SK-N-SH (cell line): ENCODE measurements at regions not wholly inside any gene's neighbourhood (a gene's known extent, or its start where the extent isn't known, plus 50 kb on each side); places are given as distances from the start of the nearest gene placed in this dataset.

Source experiments
- CTCF ChIA-PET: fragments of 300-600, 350-600 bp; formaldehyde crosslinking; extraction: SDS; loops from one replicate; lab custom pipeline; 2021; lab: Yijun Ruan, JAX
- POLR2A ChIA-PET: fragments of 350-600 bp; sonication (Branson Sonifier 250); formaldehyde crosslinking; extraction: SDS; loops from one replicate; lab custom pipeline; 2020; ENCODE audit warnings: antibody characterized with exemption, inconsistent platforms; lab: Yijun Ruan, JAX
- DNase-seq: peaks from one replicate; pipeline ENCODE4 v3.0.0; 2012
- H2AFZ ChIP-seq: fragments of 200-600 bp; sonication (generic); 2 replicates; pipeline ENCODE4 v1.8.1; 2016; ENCODE audit warnings: antibody characterized with exemption, mild to moderate bottlenecking, low read depth
- H3F3A ChIP-seq: fragments of 200-600 bp; sonication (generic); replicated peaks from 2 replicates; pipeline ENCODE3; 2016; ENCODE audit warnings: antibody characterized with exemption, mild to moderate bottlenecking; ENCODE audit not compliant: insufficient read depth
- H3K27ac ChIP-seq, 2 experiments: fragments of 200-500 bp in 1 of 2; fragments of 200-600 bp in 1 of 2; sonication (Bioruptor generic) in 1 of 2; sonication (generic), shearing (Covaris generic) in 1 of 2; 2 replicates each; pipeline versions ENCODE4 v1.5.1 to v1.6.1; 2014 to 2016; ENCODE audit warnings: low read depth in 2 of 2, inconsistent platforms in 1 of 2, low read length in 1 of 2, mild to moderate bottlenecking in 1 of 2, mixed read lengths in 1 of 2
- H3K27me3 ChIP-seq: fragments of 200-600 bp; sonication (generic), shearing (Covaris generic); 2 replicates; pipeline ENCODE4 v1.6.1; 2016; ENCODE audit warnings: mixed run types; ENCODE audit not compliant: insufficient read depth
- H3K36me3 ChIP-seq, 2 experiments: fragments of 200-500 bp in 1 of 2; fragments of 200-600 bp in 1 of 2; sonication (Bioruptor generic) in 1 of 2; sonication (generic) in 1 of 2; replicated peaks in 1 of 2; 2 replicates each; pipeline versions ENCODE3 to v1.5.1; 2014 to 2016; ENCODE audit warnings: low read length in 1 of 2, mild to moderate bottlenecking in 1 of 2; ENCODE audit not compliant: insufficient read depth in 2 of 2, control insufficient read depth in 1 of 2
- H3K4me1 ChIP-seq, 2 experiments: fragments of 200-500 bp in 1 of 2; fragments of 200-600 bp in 1 of 2; sonication (Bioruptor generic) in 1 of 2; sonication (generic), shearing (Covaris generic) in 1 of 2; 2 replicates each; pipeline versions ENCODE4 v1.5.1 to v1.6.1; 2014 to 2016; ENCODE audit warnings: low read depth in 1 of 2, low read length in 1 of 2, mixed run types in 1 of 2; ENCODE audit not compliant: insufficient read depth in 2 of 2, control insufficient read depth in 1 of 2
- H3K4me2 ChIP-seq: fragments of 200-600 bp; sonication (generic), shearing (Covaris generic); 2 replicates; pipeline ENCODE4 v1.6.1; 2017; ENCODE audit warnings: mixed run types
- H3K4me3 ChIP-seq, 2 experiments: fragments of 200-500 bp in 1 of 2; fragments of 200-600 bp in 1 of 2; sonication (Bioruptor generic) in 1 of 2; sonication (generic), shearing (Covaris generic) in 1 of 2; 2 replicates each; pipeline versions ENCODE4 v1.5.1 to v1.8.1; 2014 to 2016; ENCODE audit warnings: low read depth in 2 of 2, inconsistent platforms in 1 of 2, low read length in 1 of 2, mild to moderate bottlenecking in 1 of 2, mixed read lengths in 1 of 2, moderate library complexity in 1 of 2
- H3K79me2 ChIP-seq: fragments of 200-600 bp; sonication (generic); 2 replicates; pipeline ENCODE4 v1.8.1; 2017; ENCODE audit warnings: mild to moderate bottlenecking; ENCODE audit not compliant: insufficient read depth
- H3K9ac ChIP-seq: fragments of 200-600 bp; sonication (generic); 2 replicates; pipeline ENCODE4 v1.6.1; 2017; ENCODE audit warnings: mixed run types
- H3K9me2 ChIP-seq: fragments of 200-600 bp; sonication (generic); 2 replicates; pipeline ENCODE4 v1.6.1; 2017; ENCODE audit warnings: mixed run types
- H3K9me3 ChIP-seq: fragments of 200-600 bp; sonication (generic); 2 replicates; pipeline ENCODE4 v1.6.1; 2017; ENCODE audit warnings: mixed run types, mild to moderate bottlenecking, moderate library complexity
- H4K20me1 ChIP-seq: fragments of 200-600 bp; sonication (generic); 2 replicates; pipeline ENCODE4 v1.6.1; 2017; ENCODE audit warnings: mild to moderate bottlenecking, mixed run types; ENCODE audit not compliant: insufficient read depth
- CTCF ChIP-seq: fragments of 200-600 bp; sonication (generic); IDR thresholded peaks from 2 replicates; pipeline ENCODE4 v1.6.1; 2017; ENCODE audit warnings: antibody characterized with exemption, mild to moderate bottlenecking, moderate library complexity
- EP300 ChIP-seq, 2 experiments: IDR thresholded peaks; 2 replicates each; pipeline versions ENCODE4 v1.4.0 to v1.6.1; 2012; ENCODE audit warnings: borderline replicate concordance in 1 of 2, low read depth in 1 of 2, low read length in 1 of 2
- EZH2phosphoT487 ChIP-seq: fragments of 200-600 bp; sonication (generic); IDR thresholded peaks from 2 replicates; pipeline ENCODE4 v1.6.1; 2017; ENCODE audit warnings: low read depth, mixed run types, mild to moderate bottlenecking, antibody characterized with exemption, moderate library complexity, borderline replicate concordance
- FOXJ3 ChIP-seq: sonication (generic); formaldehyde crosslinking; IDR thresholded peaks from 2 replicates; pipeline ENCODE4 v1.5.1; 2020; ENCODE audit warnings: mild to moderate bottlenecking, missing genetic modification reagents
- GABPA ChIP-seq: IDR thresholded peaks from 2 replicates; pipeline ENCODE4 v1.4.0; 2012; ENCODE audit warnings: low read depth, mild to moderate bottlenecking
- IRF3 ChIP-seq: fragments of 150-350 bp; IDR thresholded peaks from 2 replicates; pipeline ENCODE4 v1.6.1; 2016; ENCODE audit warnings: mild to moderate bottlenecking, low read depth, low read length
- JUND ChIP-seq: IDR thresholded peaks from 2 replicates; pipeline ENCODE4 v1.4.0; 2012
- MAX ChIP-seq: IDR thresholded peaks from 2 replicates; pipeline ENCODE4 v1.4.0; 2012; ENCODE audit warnings: low read depth
- NFIC ChIP-seq: IDR thresholded peaks from 2 replicates; pipeline ENCODE4 v1.4.0; 2012; ENCODE audit warnings: borderline replicate concordance
- RAD21 ChIP-seq: IDR thresholded peaks from 2 replicates; pipeline ENCODE4 v1.6.1; 2012; ENCODE audit warnings: mild to moderate bottlenecking, low read length
- RFX5 ChIP-seq: IDR thresholded peaks from 2 replicates; pipeline ENCODE4 v1.6.1; 2012; ENCODE audit warnings: mild to moderate bottlenecking, improper control_type of control experiment, low read length
- SMC3 ChIP-seq: IDR thresholded peaks from 2 replicates; pipeline ENCODE4 v1.6.1; 2012; ENCODE audit warnings: low read depth, low read length, improper control_type of control experiment
- TEAD4 ChIP-seq: IDR thresholded peaks from 2 replicates; pipeline ENCODE4 v1.4.0; 2012; ENCODE audit warnings: mild to moderate bottlenecking, borderline replicate concordance; ENCODE audit not compliant: insufficient read depth
- YY1 ChIP-seq: IDR thresholded peaks from 2 replicates; pipeline ENCODE4 v1.4.0; 2012; ENCODE audit warnings: low read depth, mild to moderate bottlenecking
- ZBTB33 ChIP-seq: IDR thresholded peaks from 2 replicates; pipeline ENCODE4 v1.4.0; 2012; ENCODE audit warnings: low read depth, borderline replicate concordance
- WGBS: methylation state at CpG from one replicate; pipeline ENCODE4 v1.1.6; 2017; ENCODE audit warnings: low lambda C conversion rate; 5-methylcytosine and 5-hydroxymethylcytosine counted together

GRCh38 chr14:106222731-106223130 is 696.3 kb downstream of the TMEM121 start:
- Histone ChIP-seq H2AFZ (no peak overlapping the region), H4K20me1 (no peaks in the 10 kb centered on the region), H3K4me2 (no peak overlapping the region), H3K4me3 (no peak overlapping the region), H3K9ac (no peak overlapping the region), H3F3A (no peaks in the 10 kb centered on the region), H3K27me3 (peaks cover 9% of the 10 kb centered on the region; the same call in 1 of the 2 replicates), H3K27ac (no peak overlapping the region), H3K36me3 (no peaks in the 10 kb centered on the region), H3K79me2 (no peaks in the 10 kb centered on the region), H3K4me1 (no peaks in the 10 kb centered on the region), H3K9me2 (no peaks in the 10 kb centered on the region), H3K9me3 (no peaks in the 10 kb centered on the region)
- POLR2A ChIA-PET: no interaction called here
- CTCF ChIA-PET: no interaction called here
- WGBS: 2% methylated on average over 3 of the region's 3 CpGs
- DNase-seq: no peak
- no peak for TF ChIP-seq EP300 (IDR thresholded peaks at IDR 0.05; ENCODE audit: borderline replicate concordance in 1 of 2, low read depth in 1 of 2, low read length in 1 of 2)
- TF ChIP-seq JUND: no peak
- no peak for TF ChIP-seq SMC3
- TF ChIP-seq RFX5: no peak
- TF ChIP-seq CTCF: no peak
- no peak for TF ChIP-seq NFIC
- no peak for TF ChIP-seq YY1
- no peak for TF ChIP-seq ZBTB33

GRCh38 chr14:106227793-106228192 is 701.4 kb downstream of the TMEM121 start:
- Histone ChIP-seq H3K4me3 (no peak overlapping the region), H2AFZ (no peak overlapping the region), H4K20me1 (no peaks in the 10 kb centered on the region), H3K27ac (no peak overlapping the region), H3K79me2 (no peaks in the 10 kb centered on the region), H3K9ac (no peak overlapping the region), H3K36me3 (no peaks in the 10 kb centered on the region), H3K9me2 (no peaks in the 10 kb centered on the region), H3K27me3 (peaks cover 14% of the 10 kb centered on the region; the same call in 1 of the 2 replicates), H3K4me2 (no peak overlapping the region), H3K9me3 (no peaks in the 10 kb centered on the region), H3K4me1 (no peaks in the 10 kb centered on the region), H3F3A (no peaks in the 10 kb centered on the region)
- 2% methylated on average over 10 of the region's 10 CpGs for WGBS
- DNase-seq: no peak
- ChIA-PET POLR2A (no interaction called here), CTCF (interaction anchor here (1.5 to 2.8 kb wide), 3 partner anchors 8 to 30 kb away, joined by 4 to 10 read pairs (median 7); no protein-coding TSS in a partner anchor)
- TF ChIP-seq ZBTB33: no peak
- TF ChIP-seq GABPA: no peak
- TF ChIP-seq TEAD4: no peak
- no peak for TF ChIP-seq FOXJ3
- no peak for TF ChIP-seq IRF3
- no peak for TF ChIP-seq YY1
- TF ChIP-seq MAX: no peak
- no peak for TF ChIP-seq RAD21
- no peak for TF ChIP-seq EZH2phosphoT487
